GM12872 (cell line): ENCODE measurements at regions not wholly inside any gene's neighbourhood (a gene's known extent, or its start where the extent isn't known, plus 50 kb on each side); places are given as distances from the start of the nearest gene placed in this dataset.

Experiments
- CTCF ChIP-seq: IDR thresholded peaks from 3 replicates; pipeline ENCODE4 v1.5.1; 2011; ENCODE audit warnings: low read depth, mild to moderate bottlenecking, low read length, moderate library complexity; ENCODE audit not compliant: insufficient read depth

GRCh38 chr18:51442012-51442411 lies 244.5 kb upstream of the MEX3C start:
- no peak for TF ChIP-seq CTCF

- TF ChIP-seq CTCF = no peak
Observed at GRCh38 chr18:51446571-51447210, 249.2 kb upstream of the MEX3C start.

GRCh38 chr18:51447351-51448342 lies 250.2 kb upstream of the MEX3C start:
- TF ChIP-seq CTCF = no peak

GRCh38 chr18:51448949-51449348 lies 251.5 kb upstream of the MEX3C start:
- TF ChIP-seq CTCF = no peak

GRCh38 chr18:51453594-51453993 lies 256.1 kb upstream of the MEX3C start:
- TF ChIP-seq CTCF = no peak

GRCh38 chr18:51458861-51459260 lies 261.4 kb upstream of the MEX3C start:
- no peak for TF ChIP-seq CTCF

GRCh38 chr18:51461956-51462355 lies 264.5 kb upstream of the MEX3C start:
- no peak for TF ChIP-seq CTCF
